ENCODE measurements at regions not wholly inside any gene's neighbourhood (a gene's known extent, or its start where the extent isn't known, plus 50 kb on each side); places are given as distances from the start of the nearest gene placed in this dataset.
"Not testable (repeated sequence)": the region's sequence is repeated elsewhere in the genome, so short reads cannot be mapped to it uniquely, and the experiment has no call there.

- DNase-seq (ENCODE audit: low read depth in 1 of 2, low spot score in 1 of 2): no peak
Measured at GRCh38 chr6:14550410-14550809, 432.8 kb downstream of the CD83 start.

- DNase-seq (ENCODE audit: low read depth in 1 of 2, low spot score in 1 of 2): no peak
Measured at GRCh38 chr6:14550822-14551221, 433.2 kb downstream of the CD83 start.

DNA sequence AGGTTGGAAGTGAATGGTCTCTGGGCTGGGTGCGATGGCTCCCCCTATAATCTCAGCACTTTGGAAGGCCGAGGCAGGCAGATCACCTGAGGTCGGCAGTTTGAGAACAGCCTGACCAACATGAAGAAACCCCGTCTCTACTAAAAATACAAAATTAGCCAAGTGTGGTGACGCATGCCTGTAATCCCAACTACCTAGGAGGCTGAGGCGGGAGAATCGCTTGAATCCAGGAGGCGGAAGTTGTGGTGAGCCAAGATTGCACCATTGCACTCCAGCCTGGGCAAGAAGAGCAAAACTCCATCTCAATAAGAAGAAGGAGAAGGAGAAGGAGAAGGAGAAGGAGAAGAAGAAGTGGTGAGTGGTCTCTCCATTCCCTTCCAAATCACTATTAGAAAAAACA, 434.0 kb downstream of the CD83 start:
- DNase-seq (ENCODE audit: low read depth in 1 of 2, low spot score in 1 of 2): not testable (repeated sequence)

- no peak for DNase-seq (ENCODE audit: low read depth in 1 of 2, low spot score in 1 of 2)
Measured at GRCh38 chr6:14552891-14553290, 435.3 kb downstream of the CD83 start.

- DNase-seq (ENCODE audit: low read depth in 1 of 2, low spot score in 1 of 2): no peak
Measured at GRCh38 chr6:14553515-14553914, 435.9 kb downstream of the CD83 start.

GRCh38 chr6:14555804-14556203, 438.2 kb downstream of the CD83 start:
- DNase-seq (ENCODE audit: low read depth in 1 of 2, low spot score in 1 of 2): no peak

DNA sequence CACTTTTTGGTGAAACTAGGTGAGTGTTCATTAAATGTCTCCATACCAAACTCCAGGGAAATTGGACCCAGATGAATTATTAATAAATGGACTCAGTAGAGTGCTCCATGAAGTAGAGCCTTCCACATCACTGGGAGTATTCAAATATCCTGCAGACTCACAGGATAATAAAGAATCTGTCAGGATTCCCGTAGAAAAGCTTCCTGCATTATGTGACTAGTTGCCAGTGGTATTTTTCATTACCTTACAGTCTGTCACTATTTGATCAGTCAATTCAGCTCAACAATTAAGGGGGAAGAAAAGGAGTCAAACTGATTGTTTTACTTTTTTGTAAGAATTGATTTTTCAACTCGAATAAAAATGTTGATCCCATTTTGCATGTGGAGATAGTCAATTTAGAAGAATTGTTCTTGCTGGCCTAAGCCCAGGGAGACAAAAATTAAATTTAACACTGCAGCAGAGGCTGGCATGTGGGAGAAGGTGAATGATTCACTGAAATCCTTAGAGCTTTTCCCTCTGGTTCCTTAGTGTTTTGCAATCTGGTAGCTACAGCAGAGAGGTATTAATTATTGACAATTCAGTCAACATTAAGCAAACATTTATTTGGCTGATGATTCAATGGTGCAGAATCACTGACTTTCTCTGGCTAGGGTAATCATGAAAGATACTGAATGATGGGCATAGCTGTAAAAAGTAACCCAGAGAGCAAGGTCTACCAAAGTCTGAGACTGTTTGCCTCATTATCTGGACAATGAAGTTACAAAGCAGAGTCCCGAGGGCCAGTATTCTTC, 442.4 kb downstream of the CD83 start:
- DNase-seq (ENCODE audit: low read depth in 1 of 2, low spot score in 1 of 2): no peak

- not testable (repeated sequence) for DNase-seq (ENCODE audit: low read depth in 1 of 2, low spot score in 1 of 2)
Measured at GRCh38 chr6:14561563-14561962, 444.0 kb downstream of the CD83 start.

DNA sequence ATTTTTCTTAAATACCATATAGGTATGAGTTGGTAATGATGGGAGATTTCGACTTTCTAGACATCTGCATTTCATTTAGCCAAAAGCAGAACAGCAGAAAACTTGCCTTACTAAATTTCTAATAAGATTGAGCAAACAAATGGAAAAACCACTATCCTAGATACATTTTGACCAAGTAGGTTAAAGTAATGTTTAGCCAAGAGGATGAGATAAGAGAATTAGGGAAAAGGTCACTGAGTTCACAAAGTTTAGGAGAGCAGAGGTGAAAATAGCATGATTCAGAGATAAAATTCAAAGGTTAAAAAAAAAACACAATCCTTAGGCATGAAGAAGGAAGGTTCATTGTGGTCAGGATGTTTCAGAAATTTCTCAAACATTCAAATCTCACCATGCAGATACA, 450.3 kb downstream of the CD83 start:
- DNase-seq (ENCODE audit: low read depth in 1 of 2, low spot score in 1 of 2): no peak

GRCh38 chr6:14569394-14569793, 451.8 kb downstream of the CD83 start:
- no peak for DNase-seq (ENCODE audit: low read depth in 1 of 2, low spot score in 1 of 2)

DNA sequence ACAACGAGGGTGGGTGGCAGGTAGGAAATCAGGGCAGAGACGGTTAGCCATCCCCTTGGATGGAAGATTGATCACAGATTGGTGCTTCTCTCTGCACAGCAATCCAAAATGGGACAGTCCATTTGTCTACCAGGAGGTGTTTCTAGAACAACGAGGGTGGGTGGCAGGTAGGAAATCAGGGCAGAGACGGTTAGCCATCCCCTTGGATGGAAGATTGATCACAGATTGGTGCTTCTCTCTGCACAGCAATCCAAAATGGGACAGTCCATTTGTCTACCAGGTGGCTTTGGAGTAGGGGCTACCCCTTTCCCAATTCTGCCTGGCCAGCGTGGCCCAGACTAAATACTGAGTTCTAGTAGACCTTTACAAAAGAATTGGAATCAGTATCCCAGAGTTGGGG, 452.3 kb downstream of the CD83 start:
- DNase-seq (ENCODE audit: low read depth in 1 of 2, low spot score in 1 of 2): not testable (repeated sequence)

DNA sequence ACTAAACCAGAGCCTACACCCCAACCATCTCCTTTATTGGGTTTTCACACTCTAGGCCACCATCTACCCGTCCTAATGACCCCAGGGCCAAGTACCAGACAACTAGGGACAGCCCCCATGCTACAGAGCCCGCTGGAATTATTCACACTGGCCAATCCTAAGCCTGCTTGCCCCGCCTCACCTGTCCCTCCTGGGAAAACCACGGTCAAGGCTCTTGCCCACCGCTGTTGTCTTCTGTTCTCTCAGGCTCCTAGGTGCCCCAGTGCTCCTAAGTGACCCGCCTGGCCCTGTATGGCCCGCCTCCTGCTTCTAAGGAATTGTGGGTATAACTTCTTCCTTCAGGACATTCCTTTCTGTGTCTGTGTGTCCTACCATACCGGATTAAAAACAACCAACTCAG, 453.4 kb downstream of the CD83 start:
- no peak for DNase-seq (ENCODE audit: low read depth in 1 of 2, low spot score in 1 of 2)

GRCh38 chr6:14571746-14572145, 454.2 kb downstream of the CD83 start:
- DNase-seq (ENCODE audit: low read depth in 1 of 2, low spot score in 1 of 2): no peak

DNA sequence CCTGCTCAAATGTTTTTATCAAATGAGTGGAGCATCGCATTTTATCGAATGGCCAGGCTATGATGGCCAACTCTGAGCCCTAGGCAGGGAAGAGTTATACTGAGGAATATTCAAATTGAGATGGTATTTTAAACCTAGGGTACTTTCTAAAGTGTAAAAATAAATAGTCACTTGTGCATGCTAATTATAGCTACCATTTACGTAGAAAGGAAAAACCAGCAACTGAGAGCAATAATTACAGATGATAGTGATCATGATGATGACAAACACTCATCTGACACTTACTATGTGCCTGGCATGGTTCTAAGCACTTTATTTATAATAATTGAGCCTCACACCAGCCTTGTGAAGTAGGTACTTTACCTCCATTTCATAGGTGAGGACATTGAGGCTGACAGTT, 455.7 kb downstream of the CD83 start:
- no peak for DNase-seq (ENCODE audit: low read depth in 1 of 2, low spot score in 1 of 2)

GRCh38 chr6:14573703-14574290, 456.2 kb downstream of the CD83 start:
- DNase-seq (ENCODE audit: low read depth in 1 of 2, low spot score in 1 of 2): no peak

DNA sequence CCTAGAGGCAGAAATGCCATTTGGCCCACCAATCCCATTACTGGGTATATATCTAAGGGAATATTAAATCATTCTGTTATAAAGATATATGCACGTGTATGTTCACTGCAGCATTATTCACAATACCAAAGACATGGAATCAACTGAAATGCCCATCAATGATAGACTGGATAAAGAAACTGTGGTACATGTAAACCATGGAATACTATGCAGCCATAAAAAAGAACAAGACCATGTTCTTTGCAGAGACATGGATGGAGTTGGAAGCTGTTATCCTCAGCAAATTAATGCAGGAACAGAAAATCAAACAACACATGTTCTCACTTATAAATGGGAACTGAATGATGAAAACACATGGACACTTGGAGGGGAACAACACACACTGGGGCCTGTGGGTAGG, 458.4 kb downstream of the CD83 start:
- no peak for DNase-seq (ENCODE audit: low read depth in 1 of 2, low spot score in 1 of 2)

- no peak for DNase-seq (ENCODE audit: low read depth in 1 of 2, low spot score in 1 of 2)
Measured at GRCh38 chr6:14578994-14579393, 461.4 kb downstream of the CD83 start.

- no peak for DNase-seq (ENCODE audit: low read depth in 1 of 2, low spot score in 1 of 2)
Measured at GRCh38 chr6:14582749-14583148, 465.2 kb downstream of the CD83 start.

DNA sequence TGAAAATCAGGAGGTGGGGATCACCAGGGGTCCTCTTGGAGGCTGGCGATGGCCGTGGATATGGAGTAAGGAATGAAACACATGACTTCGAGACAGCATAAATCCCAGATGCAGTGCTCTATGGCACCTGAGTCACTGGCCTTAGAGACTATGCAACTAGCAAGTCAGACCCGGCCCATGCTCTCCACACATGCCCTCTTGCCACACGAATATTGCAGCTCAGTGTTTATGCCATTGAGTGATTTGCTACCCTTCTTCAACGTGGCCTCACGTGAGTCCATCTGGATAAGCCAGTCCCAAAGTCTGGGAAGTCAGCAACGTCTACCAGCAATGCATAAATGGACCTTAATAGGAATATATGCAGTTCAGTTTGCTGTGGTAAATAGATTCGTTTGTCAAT, 466.3 kb downstream of the CD83 start:
- DNase-seq (ENCODE audit: low read depth in 1 of 2, low spot score in 1 of 2): no peak

DNA sequence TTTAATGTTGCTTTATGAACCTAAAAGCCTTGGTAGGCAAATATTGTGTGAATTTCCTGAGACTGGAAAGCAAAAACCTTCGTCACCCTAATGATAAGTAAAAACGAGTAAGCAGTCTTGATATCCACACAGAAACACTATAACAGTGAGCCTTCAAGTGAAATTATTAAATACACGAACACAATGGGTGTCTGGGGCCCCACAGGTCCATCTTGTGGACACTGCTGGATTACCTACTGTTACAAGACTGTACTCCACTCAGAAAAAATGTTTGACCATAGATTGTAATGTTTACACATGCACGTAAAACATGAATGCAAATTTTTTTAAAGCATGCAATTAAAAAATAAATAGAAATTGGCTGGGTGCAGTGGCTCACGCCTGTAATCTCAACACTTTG, 466.9 kb downstream of the CD83 start:
- no peak for DNase-seq (ENCODE audit: low read depth in 1 of 2, low spot score in 1 of 2)

- DNase-seq (ENCODE audit: low read depth in 1 of 2, low spot score in 1 of 2): no peak
Measured at GRCh38 chr6:14585689-14586088, 468.1 kb downstream of the CD83 start.

DNA sequence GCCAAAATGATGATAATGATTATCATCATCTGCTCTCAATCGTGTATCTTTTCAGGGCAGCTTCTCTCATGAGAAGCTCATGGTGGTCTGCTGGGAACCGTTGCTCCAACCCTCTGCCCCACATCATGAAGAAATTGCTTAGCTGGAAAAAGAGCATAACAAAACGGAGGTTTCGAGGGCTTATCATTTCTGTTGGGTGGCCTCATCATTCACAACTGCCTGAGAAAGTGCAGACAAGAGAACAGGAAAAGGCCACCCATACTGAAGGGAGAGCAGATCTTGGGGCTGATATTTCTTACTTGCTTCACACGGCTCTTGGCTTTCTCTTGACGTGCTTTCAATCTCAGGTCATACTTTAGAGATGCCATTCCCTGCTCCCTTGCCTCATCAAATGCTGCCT, 471.6 kb downstream of the CD83 start:
- no peak for DNase-seq (ENCODE audit: low read depth in 1 of 2, low spot score in 1 of 2)

DNA sequence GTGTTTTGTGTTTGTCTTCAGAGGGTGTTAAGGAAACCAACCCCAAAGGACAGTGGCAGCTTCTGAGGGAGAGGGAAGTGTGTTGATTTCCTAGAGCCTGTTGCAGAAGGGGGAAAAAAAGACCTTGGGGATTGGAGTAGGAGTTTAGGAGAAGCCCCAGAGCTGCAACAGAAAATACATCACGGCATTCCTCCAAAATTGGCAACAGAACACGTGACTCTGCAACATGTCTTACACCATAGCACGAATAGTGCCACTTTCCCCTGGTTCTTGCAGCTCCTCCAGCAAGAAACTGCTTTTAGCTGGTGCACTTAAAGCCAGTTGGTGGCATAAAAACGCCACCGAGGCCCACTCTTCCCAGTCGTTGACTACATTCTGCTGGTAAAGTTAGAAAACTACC, 473.0 kb downstream of the CD83 start:
- no peak for DNase-seq (ENCODE audit: low read depth in 1 of 2, low spot score in 1 of 2)

Data from stimulated activated CD4-positive, alpha-beta T cell treated with anti-CD3 and anti-CD28 coated beads, Interleukin-15, amount 100 ng/mL, for 1 hour (primary cell).